SK-MEL-5 (cell line): ENCODE measurements at regions not wholly inside any gene's neighbourhood (a gene's known extent, or its start where the extent isn't known, plus 50 kb on each side); places are given as distances from the start of the nearest gene placed in this dataset.
"Not testable (repeated sequence)": the region's sequence is repeated elsewhere in the genome, so short reads cannot be mapped to it uniquely, and the experiment has no call there.

Source experiments
- DNase-seq: peaks from one replicate; pipeline ENCODE4 v3.0.0-alpha.2; 2016; ENCODE audit warnings: low read depth, low spot score
- in situ Hi-C: cut with HindIII; loops from 2 replicates; pipeline ENCODE4 v1.10.0; 2016; ENCODE audit warnings: low sequenced_read_pairs, high pct_unique_total_duplicates, low pct_unique_long_range_greater_than_20kb

- DNase-seq: no peak
- in situ Hi-C loops: no loop called here
Measured at GRCh38 chr3:153840487-153840886, 280.7 kb upstream of the ARHGEF26 start.

- in situ Hi-C loops: no loop called here
- DNase-seq: no peak
Measured at GRCh38 chr3:153843994-153844393, 277.2 kb upstream of the ARHGEF26 start.

- no peak for DNase-seq
- in situ Hi-C loops: no loop called here
Measured at GRCh38 chr3:153845311-153845710, 275.9 kb upstream of the ARHGEF26 start.

- in situ Hi-C loops: no loop called here
- DNase-seq: no peak
Measured at GRCh38 chr3:153848702-153849101, 272.5 kb upstream of the ARHGEF26 start.

GRCh38 chr3:153852355-153852754 is 268.8 kb upstream of the ARHGEF26 start:
- in situ Hi-C loops: no loop called here
- no peak for DNase-seq

GRCh38 chr3:153853163-153853562 is 268.0 kb upstream of the ARHGEF26 start:
- in situ Hi-C loops: no loop called here
- DNase-seq: no peak

GRCh38 chr3:153855772-153856171 is 265.4 kb upstream of the ARHGEF26 start:
- DNase-seq: no peak
- in situ Hi-C loops: no loop called here

- in situ Hi-C loops: no loop called here
- DNase-seq: no peak
Measured at GRCh38 chr3:153856932-153857331, 264.3 kb upstream of the ARHGEF26 start.

GRCh38 chr3:153864793-153865192 is 256.4 kb upstream of the ARHGEF26 start:
- DNase-seq: no peak
- in situ Hi-C loops: no loop called here

GRCh38 chr3:153866901-153867300 is 254.3 kb upstream of the ARHGEF26 start:
- DNase-seq: no peak
- in situ Hi-C loops: no loop called here

- DNase-seq, in situ Hi-C loops: not testable (repeated sequence)
Measured at GRCh38 chr3:153874348-153874747, 246.8 kb upstream of the ARHGEF26 start.

- in situ Hi-C loops: no loop called here
Measured at GRCh38 chr3:153880493-153880892, 240.7 kb upstream of the ARHGEF26 start.

GRCh38 chr3:153881201-153881600 is 240.0 kb upstream of the ARHGEF26 start:
- DNase-seq: no peak
- in situ Hi-C loops: no loop called here

More at GRCh38 chr3:153880493-153880892, 240.7 kb upstream of the ARHGEF26 start:
- DNase-seq: no peak

- in situ Hi-C loops: no loop called here
- DNase-seq: no peak
Measured at GRCh38 chr3:153885359-153885758, 235.8 kb upstream of the ARHGEF26 start.

GRCh38 chr3:153889905-153890334 is 231.3 kb upstream of the ARHGEF26 start:
- DNase-seq: no peak
- in situ Hi-C loops: no loop called here

GRCh38 chr3:153892126-153892525 is 229.1 kb upstream of the ARHGEF26 start:
- in situ Hi-C loops: no loop called here
- no peak for DNase-seq

- no peak for DNase-seq
- in situ Hi-C loops: no loop called here
Measured at GRCh38 chr3:153894857-153895256, 226.3 kb upstream of the ARHGEF26 start.

- no peak for DNase-seq
- in situ Hi-C loops: no loop called here
Measured at GRCh38 chr3:153896197-153896596, 225.0 kb upstream of the ARHGEF26 start.

- DNase-seq: no peak
- in situ Hi-C loops: no loop called here
Measured at GRCh38 chr3:153897025-153897723, 224.0 kb upstream of the ARHGEF26 start.

GRCh38 chr3:153897842-153898241 is 223.3 kb upstream of the ARHGEF26 start:
- in situ Hi-C loops: no loop called here
- DNase-seq: no peak
